GM19468 (cell line): ENCODE measurements at regions not wholly inside any gene's neighbourhood (a gene's known extent, or its start where the extent isn't known, plus 50 kb on each side); places are given as distances from the start of the nearest gene placed in this dataset.

Source experiments
- ATAC-seq: cut with Tn5 transposase; IDR thresholded peaks from one replicate; pipeline ENCODE4 v1.9.1; 2021; ENCODE audit warnings: mild to moderate bottlenecking, moderate library complexity, moderate number of reproducible peaks; ENCODE audit not compliant: unreplicated experiment; ENCODE audit errors: extremely low read depth

DNA sequence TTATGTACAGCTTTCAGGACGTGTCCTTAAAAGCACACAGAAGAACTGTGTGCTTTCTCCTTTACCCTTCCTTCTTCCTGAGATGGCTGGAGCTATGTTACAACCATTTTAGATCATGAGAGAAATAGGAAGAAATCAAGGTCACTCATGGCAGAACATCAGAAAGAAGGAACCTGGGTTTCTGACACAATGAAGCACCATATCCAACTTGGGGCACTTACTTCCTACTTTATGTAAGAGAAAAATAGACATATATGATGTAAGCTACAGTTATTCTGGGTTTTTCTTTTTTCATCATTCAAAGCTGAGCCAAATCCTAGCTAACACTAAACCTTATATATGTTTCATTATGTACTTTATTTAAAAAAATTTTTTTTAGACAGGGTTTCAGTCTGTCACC, 79.5 kb downstream of the FAM161A start:
- no peak for ATAC-seq

DNA sequence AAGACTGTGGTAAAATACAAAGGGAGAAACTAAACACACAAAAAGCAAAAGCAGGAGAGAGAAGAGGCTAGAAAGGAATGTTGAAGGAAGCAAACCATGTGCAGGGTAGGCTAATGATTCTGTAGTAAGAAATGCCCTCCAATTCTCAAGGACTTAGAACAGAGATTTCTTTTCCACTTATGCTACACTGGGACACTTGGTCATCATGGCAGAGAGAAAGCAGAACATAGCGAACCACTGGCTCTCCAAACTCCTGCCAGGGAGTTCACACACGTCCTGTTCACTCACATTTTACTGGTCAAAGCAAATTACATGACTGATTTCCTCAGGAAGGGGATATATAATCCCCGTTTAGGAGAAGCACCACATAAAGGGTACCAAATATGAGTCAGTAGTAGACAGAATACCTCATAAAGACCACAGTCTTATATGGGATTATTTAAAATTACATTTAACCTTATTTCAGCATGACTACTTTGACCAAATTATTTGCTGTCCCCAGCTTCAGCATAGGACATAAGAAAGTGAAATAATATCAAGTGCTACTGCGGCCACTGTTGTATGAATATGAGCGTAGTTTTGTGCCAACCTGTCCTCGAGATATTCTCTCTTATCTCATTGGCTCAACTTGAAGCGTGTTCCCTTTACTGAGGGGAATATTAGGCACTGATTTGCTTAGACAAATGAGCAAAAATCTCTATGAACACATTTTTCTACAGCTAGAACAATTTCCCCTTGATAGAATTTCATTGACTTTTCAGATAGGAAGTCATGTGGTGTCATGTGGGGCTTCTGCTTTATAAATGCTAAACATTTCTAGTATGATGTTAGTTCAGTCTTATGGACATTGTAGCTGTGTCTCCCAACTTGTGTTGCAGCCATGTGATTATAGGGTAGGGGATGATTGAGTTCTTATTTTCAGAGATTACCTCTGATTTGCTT, 81.7 kb downstream of the FAM161A start:
- ATAC-seq, result no peak

DNA sequence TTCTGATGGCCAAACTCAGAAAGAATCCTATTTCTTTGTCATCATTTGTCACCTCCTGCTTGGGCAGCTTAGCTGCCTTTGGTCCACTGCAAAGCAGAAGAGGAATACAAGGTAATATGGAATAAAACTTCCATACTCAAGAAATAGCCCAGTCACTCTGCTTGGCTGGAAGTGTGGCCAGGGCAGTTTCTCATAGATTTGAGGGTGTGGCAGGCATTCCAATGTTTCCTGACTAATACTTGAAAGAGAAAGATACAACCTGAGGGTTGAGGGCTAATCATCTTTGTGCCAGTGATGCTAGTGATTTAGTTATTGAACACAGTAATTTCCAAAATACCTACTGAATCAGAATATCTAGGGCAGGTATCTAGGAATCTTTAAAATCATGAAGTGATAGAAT, 83.1 kb downstream of the FAM161A start:
- ATAC-seq, result no peak

DNA sequence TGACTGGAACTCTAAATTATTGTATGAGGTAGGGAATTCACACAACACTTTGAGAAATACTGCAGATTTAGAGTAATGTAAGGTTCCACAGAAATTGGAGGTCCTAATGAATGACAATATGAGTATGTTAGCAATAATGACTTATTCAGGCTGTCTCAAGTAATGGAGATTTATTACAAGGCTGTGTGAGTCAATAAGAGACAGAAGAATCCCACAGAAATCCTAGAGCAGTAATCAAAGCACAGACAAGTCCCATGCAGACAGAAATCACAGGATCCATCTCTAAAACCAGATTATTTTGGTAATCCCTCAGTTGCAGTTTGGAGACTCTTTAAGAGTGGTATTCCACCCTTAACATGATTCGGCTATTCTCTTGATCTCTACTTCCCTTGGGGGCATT, 83.6 kb downstream of the FAM161A start:
- ATAC-seq, result no peak

DNA sequence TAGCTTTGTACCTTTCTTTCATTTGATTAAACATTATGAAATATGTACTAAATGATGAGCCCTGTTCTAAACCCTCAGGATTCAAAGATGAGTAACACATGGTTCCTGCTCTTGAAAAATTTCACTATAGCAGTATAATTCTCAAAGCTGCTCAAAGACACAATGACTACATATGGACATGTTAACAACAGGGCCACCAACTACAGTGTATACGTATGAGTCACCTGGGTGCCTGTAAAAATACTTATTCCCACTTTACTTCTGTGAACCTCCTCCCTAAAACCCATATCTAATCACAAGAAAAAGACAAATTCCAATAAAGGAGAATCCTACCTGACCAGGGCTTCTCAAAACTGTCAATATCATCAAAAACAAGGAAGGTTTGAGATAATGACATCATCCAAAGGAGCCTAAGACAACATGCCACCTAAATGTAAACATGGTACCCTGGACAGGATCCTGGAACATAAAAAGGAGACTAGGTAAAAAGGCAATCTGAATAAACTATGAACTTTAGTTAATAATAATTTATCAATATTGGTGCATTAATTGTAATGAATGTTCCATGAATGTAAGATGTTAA, 84.7 kb downstream of the FAM161A start:
- ATAC-seq, result no peak

DNA sequence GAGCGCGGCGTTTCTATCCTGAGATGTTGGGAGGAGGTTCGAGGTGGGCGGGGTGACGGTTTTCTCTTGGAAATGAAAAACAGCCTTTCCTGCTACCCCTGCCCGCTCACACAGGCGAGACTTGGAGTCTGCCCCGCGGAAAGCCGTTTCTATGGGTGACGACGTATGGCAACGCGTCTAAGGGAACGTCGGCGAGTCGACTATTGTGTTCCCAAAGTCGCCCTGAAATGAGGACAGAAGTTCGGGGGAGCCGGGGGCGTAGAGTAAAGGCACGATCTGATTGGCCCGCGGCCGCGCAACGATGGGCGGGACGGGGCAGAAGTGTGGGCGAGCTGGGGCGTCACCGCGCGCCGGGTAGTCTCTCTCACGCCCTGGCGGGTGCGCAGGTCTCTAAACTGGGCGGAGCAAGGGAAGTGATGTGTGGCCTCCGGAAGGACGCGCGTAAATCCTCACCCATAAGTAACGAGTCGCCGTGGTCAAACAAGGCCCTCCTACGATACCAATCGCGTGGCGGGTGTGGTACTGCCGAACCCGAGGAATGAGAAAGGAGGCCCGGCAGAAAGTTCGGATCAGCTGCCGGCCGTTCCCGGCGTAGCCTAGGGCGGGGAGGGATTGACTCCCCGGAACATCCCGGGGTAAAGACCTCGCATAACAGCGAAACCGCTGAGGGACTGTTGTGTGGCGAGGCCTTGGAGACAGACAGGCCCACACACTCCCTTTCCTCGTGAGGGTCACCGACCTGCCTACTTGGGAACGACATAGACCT, 89.6 kb downstream of the FAM161A start:
- ATAC-seq, result peak; percentile 98

DNA sequence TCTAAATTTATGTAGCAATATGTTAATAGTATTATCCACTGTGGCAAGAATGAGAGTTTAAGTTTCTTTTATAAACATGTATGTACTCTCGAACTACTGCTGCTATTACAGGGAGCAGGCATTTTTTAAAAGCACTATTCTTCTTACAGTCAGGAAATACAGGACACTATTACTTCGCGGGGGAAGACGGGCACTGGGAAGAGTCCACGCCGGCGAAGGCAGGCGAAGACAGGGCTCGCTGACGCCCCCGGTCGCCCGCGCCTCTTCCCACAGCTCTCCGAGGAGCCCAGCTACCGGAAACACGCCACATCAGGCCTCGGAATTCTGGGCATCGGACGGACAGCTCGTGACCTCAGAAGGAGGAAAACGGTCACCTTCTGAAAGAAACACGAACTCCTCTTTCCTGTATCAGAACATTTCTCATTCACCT, 90.2 kb downstream of the FAM161A start:
- no peak for ATAC-seq

DNA sequence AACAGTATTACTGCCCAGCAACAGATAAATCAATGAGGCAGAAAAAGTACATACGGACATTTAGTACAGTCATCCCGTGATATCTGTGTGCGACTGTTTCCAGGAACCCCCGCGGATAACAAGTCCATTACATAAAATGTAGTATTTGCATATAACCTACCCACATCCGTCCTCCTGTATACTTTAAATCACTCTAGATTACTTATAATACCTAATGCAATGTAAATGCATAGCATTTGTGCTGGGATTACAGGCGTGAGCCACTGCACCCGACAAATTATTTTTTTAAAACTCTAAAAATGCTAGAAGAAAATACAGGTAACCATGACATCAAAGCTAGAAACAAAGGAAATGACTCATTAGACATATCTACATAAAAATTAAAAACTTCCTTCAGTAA, 91.6 kb downstream of the FAM161A start:
- no peak for ATAC-seq

DNA sequence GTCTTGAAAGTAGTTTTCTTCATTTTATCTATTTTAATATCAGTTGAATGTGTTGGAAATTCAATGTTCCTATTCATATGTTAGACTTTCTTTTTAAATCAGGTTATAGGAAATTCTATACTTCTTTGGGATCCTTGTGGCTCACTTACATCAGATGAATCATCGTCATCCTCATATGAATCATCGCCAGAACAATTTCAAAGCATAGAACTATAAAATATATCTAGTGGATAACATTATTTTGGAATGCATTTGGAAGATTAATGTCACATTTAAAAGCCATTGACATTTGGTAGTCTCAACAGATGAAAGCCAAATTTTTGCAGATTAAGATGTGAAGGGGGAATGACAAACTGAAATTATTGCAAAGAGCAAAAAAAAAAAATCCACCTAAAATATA, 94.1 kb downstream of the FAM161A start:
- ATAC-seq, result no peak

DNA sequence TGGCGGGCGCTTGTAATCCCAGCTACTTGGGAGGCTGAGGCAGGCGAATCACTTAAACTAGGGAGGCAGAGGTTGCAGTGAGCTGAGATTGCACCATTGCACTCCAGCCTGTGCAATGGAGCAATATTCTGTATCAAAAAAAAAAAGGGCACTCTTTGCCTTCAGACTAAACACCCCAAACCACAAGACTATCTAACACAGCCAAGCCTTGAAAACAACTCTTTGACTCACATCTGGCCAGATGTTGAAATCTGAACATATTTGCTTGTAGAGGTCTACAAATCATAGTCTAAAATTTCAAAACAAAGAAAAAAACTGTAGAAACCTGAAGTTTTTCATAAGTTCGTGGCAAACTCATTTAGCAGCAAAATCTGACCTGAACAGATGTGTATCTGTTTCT, 94.9 kb downstream of the FAM161A start:
- ATAC-seq, result no peak

DNA sequence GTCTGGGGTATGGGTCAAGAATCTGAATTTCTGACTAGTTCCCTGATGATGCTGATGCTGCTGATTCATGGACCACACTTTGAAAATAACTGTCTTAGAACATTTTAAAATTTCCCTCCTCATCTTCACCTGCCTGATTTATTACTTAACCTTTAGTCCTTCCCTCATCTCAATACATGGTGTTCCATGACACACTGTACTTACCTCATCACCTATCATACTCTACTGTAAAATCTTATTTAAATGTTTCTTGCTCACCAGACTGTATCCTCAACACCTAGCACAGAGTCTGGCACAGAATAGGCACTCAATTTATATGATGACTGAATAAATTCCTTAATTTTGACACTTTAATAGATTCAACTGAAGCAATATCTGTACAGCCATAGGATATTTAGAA, 95.7 kb downstream of the FAM161A start:
- ATAC-seq, result no peak

DNA sequence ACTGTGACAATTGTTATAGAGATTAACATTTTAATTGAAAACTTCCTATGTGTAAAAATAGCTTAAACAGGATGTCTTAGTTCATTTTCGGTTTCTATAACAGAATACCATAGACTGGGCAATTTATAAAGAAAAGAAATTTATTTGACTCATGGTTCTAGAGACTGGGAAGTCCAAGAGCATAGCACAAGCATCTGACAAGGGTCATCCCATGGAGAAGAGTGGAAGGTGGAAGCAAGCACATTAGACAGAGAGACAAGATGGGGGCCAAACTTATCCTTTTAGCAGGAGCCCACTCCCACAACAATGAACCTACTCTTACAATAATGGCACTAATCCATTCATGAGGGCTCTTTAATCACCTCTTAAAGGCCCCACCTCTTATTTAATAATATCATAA, 100.3 kb downstream of the FAM161A start:
- no peak for ATAC-seq

DNA sequence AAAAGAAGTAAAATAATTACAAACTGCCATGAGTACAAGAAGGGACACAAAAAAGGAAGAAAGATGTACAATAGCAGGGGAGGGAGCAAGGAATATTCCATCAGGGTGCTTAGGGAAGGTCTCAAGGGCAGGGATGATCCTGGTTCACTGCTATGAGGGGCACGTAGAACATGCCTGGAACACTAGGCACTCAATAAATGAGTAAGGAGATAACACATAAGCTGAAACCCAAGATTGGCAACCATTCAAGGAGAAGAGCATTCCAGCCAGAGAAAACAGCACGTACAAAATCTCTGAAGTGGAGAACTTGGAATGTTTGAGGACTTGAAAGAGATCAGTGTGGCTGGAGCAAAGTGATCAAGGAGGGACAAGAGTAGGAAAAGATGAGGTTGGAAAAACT, 103.2 kb downstream of the FAM161A start:
- no peak for ATAC-seq

DNA sequence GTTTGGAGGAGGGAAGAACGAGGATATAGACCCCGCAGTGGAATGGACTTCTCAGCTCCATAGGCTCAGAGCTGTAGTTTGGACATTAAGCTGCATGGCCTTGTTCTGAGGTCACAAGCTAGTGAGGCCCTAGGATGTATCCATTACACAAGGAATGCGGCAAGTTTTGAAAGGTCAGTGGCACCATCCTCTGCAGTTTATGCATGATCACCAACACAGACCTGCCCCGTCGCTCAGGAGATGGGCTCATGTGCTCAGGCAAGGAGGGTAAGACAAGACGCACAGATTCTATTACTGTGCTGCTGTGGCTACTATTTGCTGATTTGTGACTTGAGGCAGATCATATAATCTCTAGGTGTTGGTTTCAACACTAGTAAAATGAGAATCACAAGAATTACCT, 110.9 kb downstream of the FAM161A start:
- ATAC-seq, result no peak

DNA sequence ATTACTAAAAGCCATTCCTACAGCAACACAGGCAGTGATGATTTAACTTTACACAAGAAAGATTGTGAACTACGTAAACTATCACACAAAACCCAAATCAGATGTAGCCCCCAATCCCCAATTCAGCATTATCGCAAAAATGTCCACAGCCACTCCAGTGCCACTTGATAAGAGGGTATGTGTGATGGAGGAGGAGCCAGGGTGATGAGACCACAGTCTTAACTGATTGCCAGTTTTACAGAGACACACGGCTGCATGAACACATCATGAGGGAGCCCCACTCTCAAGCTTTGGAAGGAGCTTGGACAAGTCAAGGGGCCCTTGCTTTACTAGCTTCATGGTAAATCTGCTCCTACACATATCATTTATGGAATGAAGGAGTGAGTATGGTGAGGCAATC, 116.0 kb downstream of the FAM161A start:
- ATAC-seq, result no peak

DNA sequence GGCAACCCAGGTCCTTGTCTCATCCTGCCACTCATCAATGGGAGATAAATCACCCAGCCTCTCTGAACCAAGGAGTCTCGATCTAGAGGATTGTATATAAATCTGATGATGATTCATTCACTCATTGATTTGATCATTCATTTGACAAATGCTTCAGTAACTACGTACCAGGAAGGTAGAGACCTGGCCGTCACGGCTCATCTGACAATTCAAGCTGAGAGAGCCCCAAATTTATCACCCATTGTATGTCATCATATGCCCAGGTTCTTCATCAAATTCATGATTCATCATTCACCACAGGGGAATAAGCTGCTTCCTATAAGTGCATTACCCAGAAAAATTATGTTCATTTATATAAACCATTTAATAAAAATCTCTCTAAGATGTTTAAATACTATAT, 116.9 kb downstream of the FAM161A start:
- no peak for ATAC-seq

DNA sequence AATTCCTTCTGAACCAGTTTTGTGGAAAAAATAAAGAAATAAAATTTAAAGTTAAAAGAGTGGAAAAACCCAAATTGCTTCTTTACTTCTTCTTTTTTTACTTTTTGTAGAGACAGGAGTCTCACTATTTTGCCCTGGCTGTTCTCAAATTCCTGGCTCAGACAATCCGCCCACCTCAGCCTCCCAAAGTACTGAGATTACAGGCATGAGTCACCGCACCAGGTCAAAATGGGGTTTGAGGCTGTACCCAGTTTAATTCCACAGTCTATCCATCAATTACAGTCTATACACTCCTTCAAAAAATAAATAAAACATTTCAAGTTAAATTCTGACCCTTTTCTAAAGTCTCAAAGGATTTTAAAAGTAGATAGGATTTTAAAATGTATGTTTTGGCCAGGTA, 120.3 kb downstream of the FAM161A start:
- no peak for ATAC-seq

DNA sequence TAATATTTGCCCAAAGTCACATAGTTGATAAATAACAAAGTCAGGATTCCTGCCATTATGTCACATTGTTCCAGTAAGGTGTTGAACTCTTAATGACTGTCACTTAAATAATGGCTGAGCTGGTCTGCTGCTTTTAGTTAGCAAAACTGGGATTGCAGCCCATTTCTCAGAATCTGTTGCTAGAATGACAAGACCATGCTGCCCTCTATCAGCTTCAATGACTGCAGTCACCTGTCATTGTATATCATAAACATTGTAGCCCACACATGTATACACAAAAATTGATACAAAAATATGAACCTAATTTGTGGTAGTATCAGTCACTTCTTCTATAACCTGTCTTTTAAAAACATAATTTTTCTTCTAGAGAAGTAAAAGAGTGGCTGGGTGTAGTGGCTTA, 121.1 kb downstream of the FAM161A start:
- no peak for ATAC-seq

DNA sequence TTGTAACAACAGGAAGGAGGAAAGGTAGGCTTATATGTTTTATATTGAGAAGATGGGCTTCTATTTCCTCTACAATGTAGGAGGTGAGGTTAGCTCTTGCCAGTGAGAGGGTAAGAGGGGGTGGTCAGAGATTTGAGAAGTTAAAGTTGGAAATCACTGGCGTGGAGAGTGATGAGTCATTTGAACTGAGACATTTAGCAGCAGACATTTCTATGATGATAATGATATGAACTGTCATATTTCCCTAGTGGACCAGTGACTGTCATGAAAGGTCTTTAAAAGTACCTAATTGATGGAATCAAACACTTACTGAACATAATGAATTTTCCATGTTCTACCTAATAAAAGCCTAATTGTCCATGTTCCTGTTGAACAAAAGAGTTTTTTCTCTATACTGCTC, 126.1 kb downstream of the FAM161A start:
- no peak for ATAC-seq

DNA sequence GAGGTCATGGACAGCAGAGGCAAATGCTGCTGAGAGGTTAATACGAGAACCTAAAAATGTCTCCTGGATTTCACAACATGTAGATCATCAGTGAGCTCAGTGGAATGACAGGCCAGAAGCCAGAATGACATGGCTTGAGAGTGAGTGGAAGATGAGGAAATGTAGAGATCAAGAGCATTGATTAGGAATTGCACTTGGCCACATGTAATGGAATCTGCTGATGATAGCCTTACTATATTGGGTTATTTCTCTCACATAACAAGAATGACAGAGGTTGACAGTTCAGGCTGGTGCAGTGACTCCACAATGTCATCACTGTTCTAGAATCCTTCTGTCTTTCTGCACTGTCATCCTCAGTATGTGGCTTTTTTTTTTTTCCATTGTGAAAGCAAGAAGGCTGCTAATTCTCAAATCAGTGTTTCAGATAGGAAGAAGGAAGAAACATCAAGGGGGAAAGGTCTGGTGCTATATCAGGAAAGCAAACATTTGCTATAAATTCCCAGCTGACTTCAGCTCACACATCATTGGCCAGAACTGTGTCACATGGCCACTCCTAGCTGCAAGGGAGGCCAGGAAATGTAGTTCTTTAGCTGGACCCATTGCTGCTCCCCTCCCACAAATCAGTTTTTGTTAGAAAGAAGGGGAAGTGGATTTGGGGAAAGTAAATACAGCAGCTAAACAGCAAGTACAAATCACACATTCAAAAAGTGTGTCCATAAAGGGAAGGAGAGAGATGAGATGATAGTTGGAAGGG, 127.2 kb downstream of the FAM161A start:
- no peak for ATAC-seq
